K562 (cell line): ENCODE measurements at regions not wholly inside any gene's neighbourhood (a gene's known extent, or its start where the extent isn't known, plus 50 kb on each side); places are given as distances from the start of the nearest gene placed in this dataset.

ENCODE experiments used
- ATAC-seq: fragments of 200-7000 bp; cut with Tn5 transposase; 3 replicates; pipeline ENCODE4 v1.9.1; 2020; ENCODE audit warnings: moderate library complexity
- BruUV-seq: library from RNA; stranded (reverse); fragments of 400-500 nt; replicated peaks from 2 replicates; lab custom pipeline; 2021; lab: Mats Ljungman, UMichigan
- CTCF ChIA-PET: fragments of 300-600 bp; formaldehyde crosslinking; extraction: SDS; loops from one replicate; lab custom pipeline; 2021; ENCODE audit warnings: low intra/inter-chr PET ratio; lab: Yijun Ruan, JAX
- POLR2A ChIA-PET: fragments of 300-600, 350-650 bp; sonication (Branson Sonifier 250); formaldehyde crosslinking; extraction: SDS; loops from one replicate; lab custom pipeline; 2021; ENCODE audit warnings: antibody characterized with exemption, inconsistent platforms; lab: Yijun Ruan, JAX
- DNase-seq, 4 experiments: peaks; one replicate each; pipeline versions ENCODE4 v3.0.0 to v3.0.0-alpha.2; 2011 to 2018; ENCODE audit warnings: low spot score in 3 of 4, mixed read lengths in 3 of 4; ENCODE audit errors: extremely low read depth in 1 of 4
- FAIRE-seq: peaks from 2 replicates; lab custom pipeline; 2011; peaks lifted over from hg19 to GRCh38; lab: Jason Lieb, UNC
- H2AFZ ChIP-seq: 2 replicates; pipeline ENCODE4 v1.6.0; 2011; ENCODE audit warnings: low read depth, low read length, control low read depth, inconsistent platforms
- H3K27ac ChIP-seq: fragments of 200-600 bp; 3 replicates; pipeline ENCODE4 v1.8.0; 2011; ENCODE audit warnings: low read depth, mild to moderate bottlenecking, control low read depth, inconsistent platforms, low read length, moderate library complexity, mixed read lengths; ENCODE audit errors: extremely low read depth
- H3K27me3 ChIP-seq, 2 experiments: fragments of 300-600 bp in 1 of 2; 2 replicates in 1 of 2; 3 replicates in 1 of 2; pipeline versions ENCODE4 v1.6.0 to v1.8.0; 2011; ENCODE audit warnings: inconsistent platforms in 2 of 2, low read length in 2 of 2, mild to moderate bottlenecking in 1 of 2, mixed read lengths in 1 of 2, moderate library complexity in 1 of 2; ENCODE audit not compliant: control insufficient read depth in 2 of 2, insufficient read depth in 2 of 2
- H3K36me3 ChIP-seq: fragments of 300-600 bp; 3 replicates; pipeline ENCODE4 v1.8.0; 2011; ENCODE audit warnings: mild to moderate bottlenecking, low read length, inconsistent platforms; ENCODE audit not compliant: control insufficient read depth, insufficient read depth
- H3K4me1 ChIP-seq, 2 experiments: fragments of 200-600 bp in 1 of 2; replicated peaks in 1 of 2; 2 replicates in 1 of 2; 3 replicates in 1 of 2; pipeline versions ENCODE4 v1.5.1 to v1.8.0; 2011; ENCODE audit warnings: inconsistent platforms in 2 of 2, low read length in 2 of 2, mild to moderate bottlenecking in 1 of 2, mixed read lengths in 1 of 2, moderate library complexity in 1 of 2; ENCODE audit not compliant: control insufficient read depth in 2 of 2, insufficient read depth in 2 of 2
- H3K4me2 ChIP-seq: 2 replicates; pipeline ENCODE4 v1.6.1; 2011; ENCODE audit warnings: low read length, control low read depth, inconsistent platforms, mixed read lengths; ENCODE audit not compliant: insufficient read depth
- H3K4me3 ChIP-seq: fragments of 200-600 bp; sonication (generic), shearing (Covaris generic); 2 replicates; pipeline ENCODE4 v1.5.1; 2016; ENCODE audit warnings: control low read depth, inconsistent platforms
- H3K79me2 ChIP-seq: fragments of 200-600 bp; 3 replicates; pipeline ENCODE4 v1.8.0; 2011; ENCODE audit warnings: low read length, inconsistent platforms; ENCODE audit not compliant: control insufficient read depth, insufficient read depth
- H3K9ac ChIP-seq, 2 experiments: 2 replicates each; pipeline versions ENCODE4 v1.6.0 to v1.6.1; 2011; ENCODE audit warnings: low read depth in 2 of 2, low read length in 2 of 2, control low read depth in 1 of 2, inconsistent platforms in 1 of 2, mild to moderate bottlenecking in 1 of 2, mixed read lengths in 1 of 2; ENCODE audit not compliant: insufficient read depth in 1 of 2
- H3K9me1 ChIP-seq: one replicate; pipeline ENCODE4 v1.6.0; 2011; ENCODE audit warnings: inconsistent platforms, mild to moderate bottlenecking, low read length, moderate library complexity; ENCODE audit not compliant: control insufficient read depth, insufficient read depth
- H3K9me3 ChIP-seq: replicated peaks from 2 replicates; pipeline ENCODE4 v1.5.1; 2011; ENCODE audit warnings: low read depth, low read length, inconsistent platforms; ENCODE audit not compliant: control insufficient read depth, insufficient read depth
- H4K20me1 ChIP-seq: replicated peaks from 2 replicates; pipeline ENCODE4 v1.6.1; 2011; ENCODE audit warnings: low read length, inconsistent platforms, mixed read lengths; ENCODE audit not compliant: control insufficient read depth, insufficient read depth
- FOXP1 ChIP-seq: sonication (generic); formaldehyde crosslinking; IDR thresholded peaks from 2 replicates; pipeline ENCODE4 v1.8.0; 2022; ENCODE audit warnings: mild to moderate bottlenecking, missing genetic modification reagents
- POLR2AphosphoS2 ChIP-seq: IDR thresholded peaks from 2 replicates; pipeline ENCODE4 v1.6.1; 2012; ENCODE audit warnings: low read length, improper control_type of control experiment
- ZNF12 ChIP-seq: sonication (generic); formaldehyde crosslinking; IDR thresholded peaks from 2 replicates; pipeline ENCODE4 v1.4.0; 2020; ENCODE audit warnings: mild to moderate bottlenecking, missing genetic modification reagents
- ZNF175 ChIP-seq: fragments of 200-800 bp; sonication (Bioruptor generic); IDR thresholded peaks from 2 replicates; pipeline ENCODE4 v1.6.1; 2016; ENCODE audit warnings: low read depth, mild to moderate bottlenecking, missing genetic modification characterization, missing compliant biosample characterization
- WGBS: fragments of 100-300 bp; shearing (Covaris generic); methylation state at CpG from one replicate; pipeline ENCODE4 v1.1.6; 2016; ENCODE audit warnings: low coverage, mixed read lengths; ENCODE audit not compliant: insufficient coverage; ENCODE audit errors: missing lambda C conversion rate; 5-methylcytosine and 5-hydroxymethylcytosine counted together
- in situ Hi-C: fragments of 300-500 bp; cut with MboI; formaldehyde crosslinking; loops from 4 replicates; pipeline ENCODE4 v1.15.0; 2018; ENCODE audit warnings: inconsistent platforms, mixed read lengths
- intact Hi-C: fragments of 100-400 bp; cut with micrococcal nuclease; formaldehyde crosslinking; loops from 2 replicates; pipeline ENCODE4 v1.14.2; 2022
- TF ChIP-seq, protein P1 (sequence below): fragments of 450-650 bp; IDR thresholded peaks from one replicate; pipeline ENCODE4 v1.6.1; 2018; ENCODE audit warnings: mild to moderate bottlenecking, moderate library complexity; ENCODE audit not compliant: partially characterized antibody
- TF ChIP-seq, protein P2 (sequence below): fragments of 450-650 bp; formaldehyde crosslinking; IDR thresholded peaks from 2 replicates; pipeline ENCODE4 v1.4.0; 2020; ENCODE audit warnings: mild to moderate bottlenecking, moderate library complexity
- TF ChIP-seq, protein P3 (sequence below): fragments of 450-650 bp; IDR thresholded peaks from 2 replicates; pipeline ENCODE4 v1.6.1; 2016

DNA sequence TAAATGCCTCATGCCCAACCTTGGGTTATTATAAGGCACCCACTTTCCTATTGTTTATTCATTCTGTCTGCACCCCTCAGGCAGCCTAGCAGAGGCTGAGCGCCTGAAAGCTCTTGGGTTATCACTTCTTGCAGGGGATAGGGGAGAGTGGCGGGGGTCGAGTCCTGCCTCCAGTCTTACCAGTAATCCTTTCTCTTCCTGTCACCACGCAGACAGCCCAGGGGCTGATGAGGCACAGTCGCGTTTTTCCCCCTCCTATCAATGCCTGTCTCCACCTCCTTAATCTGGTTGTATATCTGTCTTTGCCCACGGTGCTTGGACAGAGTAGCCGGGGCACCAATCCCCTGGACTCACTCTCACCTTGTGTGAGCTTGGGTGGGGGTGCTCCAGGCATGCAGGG, 733.1 kb downstream of the MATN1 start (continued):
- TF ChIP-seq, protein P1, sequence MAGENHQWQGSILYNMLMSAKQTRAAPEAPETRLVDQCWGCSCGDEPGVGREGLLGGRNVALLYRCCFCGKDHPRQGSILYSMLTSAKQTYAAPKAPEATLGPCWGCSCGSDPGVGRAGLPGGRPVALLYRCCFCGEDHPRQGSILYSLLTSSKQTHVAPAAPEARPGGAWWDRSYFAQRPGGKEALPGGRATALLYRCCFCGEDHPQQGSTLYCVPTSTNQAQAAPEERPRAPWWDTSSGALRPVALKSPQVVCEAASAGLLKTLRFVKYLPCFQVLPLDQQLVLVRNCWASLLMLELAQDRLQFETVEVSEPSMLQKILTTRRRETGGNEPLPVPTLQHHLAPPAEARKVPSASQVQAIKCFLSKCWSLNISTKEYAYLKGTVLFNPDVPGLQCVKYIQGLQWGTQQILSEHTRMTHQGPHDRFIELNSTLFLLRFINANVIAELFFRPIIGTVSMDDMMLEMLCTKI = no peak
- TF ChIP-seq ZNF175 (CRISPR knock-in tag) (no peak), ZNF12 (CRISPR knock-in tag) (no peak), FOXP1 (CRISPR knock-in tag) (no peak), POLR2AphosphoS2 (no peak)
- TF ChIP-seq, all 486 proteins: peak for 0

- WGBS = 0% methylated on average over 2 of the region's 2 CpGs
- TF ChIP-seq, protein P2, sequence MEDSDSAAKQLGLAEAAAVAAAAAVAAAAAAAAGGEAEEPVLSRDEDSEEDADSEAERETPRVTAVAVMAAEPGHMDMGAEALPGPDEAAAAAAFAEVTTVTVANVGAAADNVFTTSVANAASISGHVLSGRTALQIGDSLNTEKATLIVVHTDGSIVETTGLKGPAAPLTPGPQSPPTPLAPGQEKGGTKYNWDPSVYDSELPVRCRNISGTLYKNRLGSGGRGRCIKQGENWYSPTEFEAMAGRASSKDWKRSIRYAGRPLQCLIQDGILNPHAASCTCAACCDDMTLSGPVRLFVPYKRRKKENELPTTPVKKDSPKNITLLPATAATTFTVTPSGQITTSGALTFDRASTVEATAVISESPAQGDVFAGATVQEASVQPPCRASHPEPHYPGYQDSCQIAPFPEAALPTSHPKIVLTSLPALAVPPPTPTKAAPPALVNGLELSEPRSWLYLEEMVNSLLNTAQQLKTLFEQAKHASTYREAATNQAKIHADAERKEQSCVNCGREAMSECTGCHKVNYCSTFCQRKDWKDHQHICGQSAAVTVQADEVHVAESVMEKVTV (CRISPR knock-in tag) = no peak
- TF ChIP-seq, protein P3, sequence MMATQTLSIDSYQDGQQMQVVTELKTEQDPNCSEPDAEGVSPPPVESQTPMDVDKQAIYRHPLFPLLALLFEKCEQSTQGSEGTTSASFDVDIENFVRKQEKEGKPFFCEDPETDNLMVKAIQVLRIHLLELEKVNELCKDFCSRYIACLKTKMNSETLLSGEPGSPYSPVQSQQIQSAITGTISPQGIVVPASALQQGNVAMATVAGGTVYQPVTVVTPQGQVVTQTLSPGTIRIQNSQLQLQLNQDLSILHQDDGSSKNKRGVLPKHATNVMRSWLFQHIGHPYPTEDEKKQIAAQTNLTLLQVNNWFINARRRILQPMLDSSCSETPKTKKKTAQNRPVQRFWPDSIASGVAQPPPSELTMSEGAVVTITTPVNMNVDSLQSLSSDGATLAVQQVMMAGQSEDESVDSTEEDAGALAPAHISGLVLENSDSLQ = 0 out of 2 replicates have a peak, but pooled peaks have one; percentile 25
- H3K79me2 ChIP-seq = no peaks in the 10 kb centered on the region
- BruUV-seq = no TSS peak
- POLR2A ChIA-PET = interaction anchor here (0.7 kb wide), 1 partner anchor 33 kb away, joined by 4 read pairs; no protein-coding TSS in a partner anchor
- no peak for ATAC-seq
- H3K4me2 ChIP-seq = no peak overlapping the region
- FAIRE-seq = no peak
- peaks cover 0 to 6% of the 10 kb centered on the region in 2 experiments; a peak in 1 of 5 replicates for H3K27me3 ChIP-seq
- H3K27ac ChIP-seq = no peak overlapping the region
- H3K9ac ChIP-seq = no peak overlapping the region
- no peaks in the 10 kb centered on the region for H4K20me1 ChIP-seq
- no peaks in the 10 kb centered on the region for H3K4me1 ChIP-seq
- H3K9me1 ChIP-seq = no peaks in the 10 kb centered on the region
- H3K9me3 ChIP-seq = no peaks in the 10 kb centered on the region
- no peak for DNase-seq
- no peak overlapping the region for H2AFZ ChIP-seq
- CTCF ChIA-PET = no interaction called here
- H3K36me3 ChIP-seq = no peaks in the 10 kb centered on the region
- in situ Hi-C loops (no loop called here), intact Hi-C loops (no loop called here)
- H3K4me3 ChIP-seq = no peak overlapping the region
Observed at GRCh38 chr1:29986986-29987385, 736.4 kb downstream of the MATN1 start.
